ENCODE measurements at regions not wholly inside any gene's neighbourhood (a gene's known extent, or its start where the extent isn't known, plus 50 kb on each side); places are given as distances from the start of the nearest gene placed in this dataset.

GRCh38 chr4:126582737-126583136 is 1050.0 kb upstream of the INTU start:
- no peak overlapping the region for H3K4me3 ChIP-seq (ENCODE audit: low read depth, low read length)
- TF ChIP-seq, protein P1, sequence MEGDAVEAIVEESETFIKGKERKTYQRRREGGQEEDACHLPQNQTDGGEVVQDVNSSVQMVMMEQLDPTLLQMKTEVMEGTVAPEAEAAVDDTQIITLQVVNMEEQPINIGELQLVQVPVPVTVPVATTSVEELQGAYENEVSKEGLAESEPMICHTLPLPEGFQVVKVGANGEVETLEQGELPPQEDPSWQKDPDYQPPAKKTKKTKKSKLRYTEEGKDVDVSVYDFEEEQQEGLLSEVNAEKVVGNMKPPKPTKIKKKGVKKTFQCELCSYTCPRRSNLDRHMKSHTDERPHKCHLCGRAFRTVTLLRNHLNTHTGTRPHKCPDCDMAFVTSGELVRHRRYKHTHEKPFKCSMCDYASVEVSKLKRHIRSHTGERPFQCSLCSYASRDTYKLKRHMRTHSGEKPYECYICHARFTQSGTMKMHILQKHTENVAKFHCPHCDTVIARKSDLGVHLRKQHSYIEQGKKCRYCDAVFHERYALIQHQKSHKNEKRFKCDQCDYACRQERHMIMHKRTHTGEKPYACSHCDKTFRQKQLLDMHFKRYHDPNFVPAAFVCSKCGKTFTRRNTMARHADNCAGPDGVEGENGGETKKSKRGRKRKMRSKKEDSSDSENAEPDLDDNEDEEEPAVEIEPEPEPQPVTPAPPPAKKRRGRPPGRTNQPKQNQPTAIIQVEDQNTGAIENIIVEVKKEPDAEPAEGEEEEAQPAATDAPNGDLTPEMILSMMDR (IDR thresholded peaks at IDR 0.05; ENCODE audit: insufficient read depth, low read depth, low read length) = peak; percentile 37
- DNase-seq (ENCODE audit: low read depth) = no peak

- H3K4me3 ChIP-seq (ENCODE audit: low read depth, low read length) = no peak overlapping the region
- DNase-seq (ENCODE audit: low read depth) = no peak
- TF ChIP-seq, protein P1 (IDR thresholded peaks at IDR 0.05; ENCODE audit: insufficient read depth, low read depth, low read length) = peak; percentile 19
These were observed 1049.2 kb upstream of the INTU start for GRCh38 chr4:126583509-126583908.

GRCh38 chr4:126591583-126591982 is 1041.2 kb upstream of the INTU start:
- no peak overlapping the region for H3K4me3 ChIP-seq (ENCODE audit: low read depth, low read length)
- DNase-seq (ENCODE audit: low read depth) = peak; percentile 2
- TF ChIP-seq, protein P1 (IDR thresholded peaks at IDR 0.05; ENCODE audit: insufficient read depth, low read depth, low read length) = no peak

- TF ChIP-seq, protein P1 (IDR thresholded peaks at IDR 0.05; ENCODE audit: insufficient read depth, low read depth, low read length) = peak; percentile 34
- H3K4me3 ChIP-seq (ENCODE audit: low read depth, low read length) = no peak overlapping the region
- peak; percentile 11 for DNase-seq (ENCODE audit: low read depth)
These were observed 1040.7 kb upstream of the INTU start for GRCh38 chr4:126592088-126592487.

DNA sequence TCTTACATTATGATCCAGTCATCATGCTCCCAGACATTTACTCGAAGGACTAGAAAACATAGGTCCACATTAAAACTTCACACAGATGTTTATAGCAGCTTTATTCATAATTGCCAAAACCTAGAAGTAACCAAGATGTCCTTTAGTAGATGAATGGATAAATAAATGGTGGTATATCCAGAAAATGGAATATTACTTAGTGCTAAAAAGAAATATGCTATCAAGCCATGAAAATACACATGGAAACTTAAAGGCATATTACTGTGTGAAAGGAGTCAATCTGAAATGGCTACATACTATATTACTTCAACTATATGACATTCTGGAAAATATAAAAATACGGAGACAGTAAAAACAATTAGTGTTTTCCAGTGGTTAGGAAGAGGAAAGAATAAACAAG is 1039.1 kb upstream of the INTU start:
- TF ChIP-seq, protein P1 (IDR thresholded peaks at IDR 0.05; ENCODE audit: insufficient read depth, low read depth, low read length) = no peak
- DNase-seq (ENCODE audit: low read depth) = no peak
- no peak overlapping the region for H3K4me3 ChIP-seq (ENCODE audit: low read depth, low read length)

DNA sequence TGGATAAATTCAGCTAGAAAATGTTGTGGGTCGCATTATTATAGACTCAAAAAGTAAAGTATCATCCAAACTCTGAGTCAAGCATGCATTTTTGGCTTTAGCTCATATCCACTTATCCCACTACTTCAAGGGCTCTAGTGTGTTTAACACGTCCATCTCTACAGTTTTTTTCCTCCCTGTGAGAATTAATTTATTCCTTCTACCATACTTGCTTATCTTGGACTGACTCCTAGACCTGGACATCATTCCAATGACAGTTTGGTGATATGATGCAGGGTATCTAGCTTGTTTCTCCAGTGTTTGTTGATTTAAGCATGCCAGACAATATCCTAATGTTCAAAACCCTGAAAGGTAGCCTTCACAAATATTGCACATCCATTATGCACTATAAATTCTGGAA is 1037.1 kb upstream of the INTU start:
- TF ChIP-seq, protein P1 (IDR thresholded peaks at IDR 0.05; ENCODE audit: insufficient read depth, low read depth, low read length) = no peak
- no peak overlapping the region for H3K4me3 ChIP-seq (ENCODE audit: low read depth, low read length)
- DNase-seq (ENCODE audit: low read depth) = no peak

DNA sequence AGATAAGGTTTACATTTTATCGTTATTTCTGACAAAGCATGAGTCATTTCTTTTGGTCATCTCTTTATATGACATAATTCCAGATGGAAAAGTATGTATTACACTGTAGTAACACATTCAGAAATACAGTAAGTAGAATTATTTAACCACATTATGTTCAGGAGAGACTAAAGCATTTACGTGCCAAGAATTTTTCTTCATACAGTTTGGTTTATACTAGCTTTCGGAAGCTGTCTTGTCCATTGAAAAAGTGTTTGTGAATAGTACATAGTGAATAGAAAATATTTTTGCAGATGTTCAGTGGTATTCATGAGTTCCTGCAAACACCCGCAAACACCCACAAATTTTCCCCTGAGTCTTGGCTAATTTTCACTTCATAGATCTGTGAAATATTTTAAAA is 1033.0 kb upstream of the INTU start:
- DNase-seq (ENCODE audit: low read depth) = no peak
- TF ChIP-seq, protein P1 (IDR thresholded peaks at IDR 0.05; ENCODE audit: insufficient read depth, low read depth, low read length) = no peak
- no peak overlapping the region for H3K4me3 ChIP-seq (ENCODE audit: low read depth, low read length)

Measured in fibroblast of villous mesenchyme (primary cell).